Right lobe of liver (tissue), 6 donors: ENCODE measurements at regions not wholly inside any gene's neighbourhood (a gene's known extent, or its start where the extent isn't known, plus 50 kb on each side); places are given as distances from the start of the nearest gene placed in this dataset.
"Not testable (repeated sequence)": the region's sequence is repeated elsewhere in the genome, so short reads cannot be mapped to it uniquely, and the experiment has no call there.

ENCODE experiments used
- ATAC-seq, 4 donors: fragments of 200-7000 bp; cut with Tn5 transposase; one replicate each; pipeline ENCODE4 v1.9.1; 2020; ENCODE audit warnings: mild to moderate bottlenecking in 4 of 4, moderate library complexity in 4 of 4
- DNase-seq, 3 donors: peaks; one replicate each; pipeline ENCODE4 v3.0.0-alpha.2; 2020
- H3K27ac ChIP-seq, 3 donors: fragments of 200-600 bp; one replicate each; pipeline ENCODE4 v1.8.0; 2022
- H3K27me3 ChIP-seq, 2 donors: fragments of 200-600 bp; one replicate each; pipeline ENCODE4 v1.8.0; 2022
- H3K36me3 ChIP-seq, 4 donors: fragments of 200-600 bp; sonication (generic) in 1 of 4; one replicate each; pipeline versions ENCODE4 v1.5.1 to v1.8.0; 2017 to 2022; ENCODE audit warnings: control low read depth in 1 of 4
- H3K4me1 ChIP-seq, 4 donors: fragments of 200-600 bp; sonication (generic) in 1 of 4; one replicate each; pipeline versions ENCODE4 v1.5.1 to v1.8.0; 2017 to 2022; ENCODE audit warnings: control low read depth in 1 of 4
- H3K4me3 ChIP-seq, 3 donors: fragments of 200-600 bp; one replicate each; pipeline ENCODE4 v1.8.0; 2022
- H3K9me3 ChIP-seq, 4 donors: fragments of 200-600 bp; sonication (generic) in 1 of 4; one replicate each; pipeline versions ENCODE4 v1.5.1 to v1.8.0; 2017 to 2022; ENCODE audit warnings: control low read depth in 1 of 4
- CTCF ChIP-seq, 4 donors: fragments of 200-600 bp in 3 of 4; fragments of 450-650 bp in 1 of 4; IDR thresholded peaks; one replicate each; pipeline versions ENCODE4 v1.5.1 to v1.8.0; 2016 to 2022; ENCODE audit warnings: antibody characterized with exemption in 4 of 4, mild to moderate bottlenecking in 2 of 4
- POLR2A ChIP-seq: fragments of 450-650 bp; IDR thresholded peaks from one replicate; pipeline ENCODE4 v1.6.1; 2017; ENCODE audit warnings: antibody characterized with exemption, mild to moderate bottlenecking
- WGBS: methylation state at CpG from one replicate; pipeline ENCODE4 v1.1.6; 2018; ENCODE audit warnings: low coverage, low lambda C conversion rate; ENCODE audit not compliant: insufficient coverage; ENCODE audit errors: missing lambda C conversion rate; 5-methylcytosine and 5-hydroxymethylcytosine counted together
- intact Hi-C, 2 donors: fragments of 100-400 bp; cut with DNase I; formaldehyde crosslinking; loops; one replicate each; pipeline versions ENCODE4 v1.11.2 to v1.14.1; 2022
- donor health status: DM: no; HTN: yes; CAD: no.
- donor health status: DM: no; HTN: no; CAD: no.
- donor health status: DM: no; HTN: no; CAD: no.
- donor health status: DM: no; HTN: yes; CAD: no.
- donor health status: DM: no; HTN: yes; CAD: no.

GRCh38 chr5:163260471-163260870, 176.9 kb upstream of the CCNG1 start:
- Histone ChIP-seq H3K4me3 (no peak overlapping the region), H3K4me1 (no peaks in the 10 kb centered on the region), H3K9me3 (no peaks in the 10 kb centered on the region), H3K27me3 (no peaks in the 10 kb centered on the region), H3K27ac (no peak overlapping the region), H3K36me3 (no peaks in the 10 kb centered on the region)
- ATAC-seq (no peak), DNase-seq (no peak)
- WGBS: 92% methylated on average over 2 of the region's 2 CpGs
- intact Hi-C loops: no loop called here
- TF ChIP-seq POLR2A (no peak), CTCF (IDR thresholded peaks at IDR 0.05) (no peak)

DNA sequence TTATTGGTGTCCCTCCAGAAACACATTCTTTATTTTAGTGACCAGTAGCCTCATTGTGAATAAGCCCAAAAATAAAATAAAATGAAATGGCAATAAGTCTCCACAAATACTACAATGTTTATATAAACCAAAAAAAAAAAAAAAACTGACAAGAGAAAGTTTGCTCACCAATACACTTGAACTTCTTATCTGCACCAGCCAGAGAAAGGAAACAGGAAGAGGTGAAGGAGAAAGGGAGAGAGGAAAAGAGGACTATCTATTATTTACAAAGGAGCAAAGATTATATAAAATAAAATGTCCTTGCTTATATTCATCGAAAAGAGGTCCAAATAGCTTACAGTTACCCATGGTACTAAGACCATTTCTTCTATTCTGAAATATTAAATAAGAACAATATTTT, 176.4 kb upstream of the CCNG1 start:
- no peak for ATAC-seq
- Histone ChIP-seq H3K36me3 (no peaks in the 10 kb centered on the region), H3K27ac (no peak overlapping the region), H3K4me1 (no peaks in the 10 kb centered on the region), H3K4me3 (no peak overlapping the region), H3K9me3 (no peaks in the 10 kb centered on the region), H3K27me3 (no peaks in the 10 kb centered on the region)
- 13% methylated on average over 1 of the region's 1 CpG for WGBS
- TF ChIP-seq POLR2A: no peak
- TF ChIP-seq CTCF (IDR thresholded peaks at IDR 0.05): no peak
- DNase-seq: no peak
- intact Hi-C loops: no loop called here

- no peak for TF ChIP-seq POLR2A
- no peak for TF ChIP-seq CTCF (IDR thresholded peaks at IDR 0.05)
- Histone ChIP-seq H3K4me1 (no peaks in the 10 kb centered on the region), H3K4me3 (no peak overlapping the region), H3K27me3 (no peaks in the 10 kb centered on the region), H3K9me3 (no peaks in the 10 kb centered on the region), H3K36me3 (no peaks in the 10 kb centered on the region), H3K27ac (no peak overlapping the region)
- peak; percentile 57 to 89 (median 74) for ATAC-seq
- DNase-seq: peak in 2 of 3 donors; percentile 18 to 47
- WGBS: 20% methylated on average over 5 of the region's 5 CpGs
- intact Hi-C loops: no loop called here
Measured at GRCh38 chr5:163261647-163262269, 175.6 kb upstream of the CCNG1 start.

DNA sequence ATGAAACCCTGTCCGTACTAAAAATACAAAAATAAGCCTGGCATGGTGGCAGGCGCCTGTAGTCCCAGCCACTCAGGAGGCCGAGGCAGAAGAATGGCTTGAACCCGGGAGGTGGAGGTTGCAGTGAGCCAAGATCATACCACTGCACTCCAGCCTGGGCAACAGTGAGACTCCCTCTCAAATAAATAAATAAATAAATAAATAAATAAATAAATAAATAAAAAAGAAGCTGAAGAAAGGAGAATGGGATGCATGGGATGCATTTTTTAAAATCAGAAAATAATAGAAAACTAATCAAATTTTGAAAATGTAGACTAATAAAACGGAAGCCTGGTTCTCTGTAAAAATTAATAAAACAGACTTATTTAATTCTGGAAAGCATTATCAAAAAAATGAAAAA, 171.1 kb upstream of the CCNG1 start:
- H3K36me3 ChIP-seq, H3K27ac ChIP-seq, H3K4me1 ChIP-seq, DNase-seq, H3K9me3 ChIP-seq, intact Hi-C loops, ATAC-seq, H3K27me3 ChIP-seq, H3K4me3 ChIP-seq: not testable (repeated sequence)
- WGBS: 91% methylated on average over 5 of the region's 5 CpGs

DNA sequence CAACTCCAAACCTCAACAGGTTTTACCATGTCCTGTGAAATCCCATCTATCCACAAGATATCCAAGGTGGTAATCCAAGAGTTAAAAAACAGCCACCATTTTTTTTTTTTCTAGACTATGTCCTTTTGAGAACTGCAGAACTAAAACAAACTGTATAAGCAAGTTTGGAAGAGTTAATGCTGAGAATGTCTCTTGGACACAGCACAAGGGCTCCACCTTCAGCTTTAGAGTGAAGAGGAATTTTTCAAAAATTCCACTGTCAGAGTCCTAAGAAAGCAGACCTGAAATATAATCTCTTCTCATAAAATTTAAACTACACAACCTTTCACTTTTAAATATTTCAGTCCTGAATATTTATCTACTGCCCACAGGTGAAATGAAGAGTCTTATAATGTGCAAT, 167.8 kb upstream of the CCNG1 start:
- no peaks in the 10 kb centered on the region for H3K4me1 ChIP-seq
- no peaks in the 10 kb centered on the region for H3K9me3 ChIP-seq
- H3K27me3 ChIP-seq: no peaks in the 10 kb centered on the region
- ATAC-seq (peak in 3 of 4 donors; percentile 36 to 65 (median 51)), DNase-seq (no peak)
- intact Hi-C loops: no loop called here
- no peaks in the 10 kb centered on the region for H3K36me3 ChIP-seq
- no peak for TF ChIP-seq POLR2A
- peak; percentile 31 to 45 (median 40) for TF ChIP-seq CTCF (IDR thresholded peaks at IDR 0.05)
- H3K27ac ChIP-seq: no peak overlapping the region
- H3K4me3 ChIP-seq: no peak overlapping the region
